Endodermal cell (in vitro differentiated cells): ENCODE measurements at regions not wholly inside any gene's neighbourhood (a gene's known extent, or its start where the extent isn't known, plus 50 kb on each side); places are given as distances from the start of the nearest gene placed in this dataset.
A peak's percentile ranks its signal among the peaks of the same experiment; 100 is the strongest.

ENCODE experiments used
- DNase-seq: peaks from one replicate; pipeline ENCODE4 v3.0.0-alpha.2; 2017
- H3K27ac ChIP-seq: 2 replicates; pipeline ENCODE4 v1.5.1; 2013; ENCODE audit warnings: mild to moderate bottlenecking, low read depth, low read length, moderate library complexity
- H3K27me3 ChIP-seq: 2 replicates; pipeline ENCODE4 v1.6.1; 2013; ENCODE audit warnings: mild to moderate bottlenecking, low read length, moderate library complexity; ENCODE audit not compliant: insufficient read depth, control insufficient read depth, poor library complexity, severe bottlenecking
- H3K36me3 ChIP-seq: 2 replicates; pipeline ENCODE4 v1.7.0; 2013; ENCODE audit warnings: mild to moderate bottlenecking, low read length, moderate library complexity; ENCODE audit not compliant: control insufficient read depth, insufficient read depth
- H3K4me1 ChIP-seq: one replicate; pipeline ENCODE4 v1.7.0; 2013; ENCODE audit warnings: low read length; ENCODE audit not compliant: control insufficient read depth, insufficient read depth
- H3K4me3 ChIP-seq: 2 replicates; pipeline ENCODE4 v1.5.1; 2013; ENCODE audit warnings: mild to moderate bottlenecking, low read length, moderate library complexity
- H3K9ac ChIP-seq: 2 replicates; pipeline ENCODE4 v1.6.1; 2013; ENCODE audit warnings: mild to moderate bottlenecking, low read length, moderate library complexity; ENCODE audit not compliant: poor library complexity, severe bottlenecking; ENCODE audit errors: extremely low read depth
- H3K9me3 ChIP-seq: 2 replicates; pipeline ENCODE4 v1.6.1; 2013; ENCODE audit warnings: mild to moderate bottlenecking, low read length, moderate library complexity; ENCODE audit not compliant: control insufficient read depth
- H3K27ac Mint-ChIP-seq: 2 replicates; pipeline ENCODE4 v1.8.0; 2020; ENCODE audit warnings: mixed read lengths
- H3K27me3 Mint-ChIP-seq: 2 replicates; pipeline ENCODE4 v1.8.0; 2021; ENCODE audit warnings: mild to moderate bottlenecking, mixed read lengths; ENCODE audit not compliant: insufficient read depth
- H3K36me3 Mint-ChIP-seq: 2 replicates; pipeline ENCODE4 v1.8.0; 2020; ENCODE audit warnings: low read depth, mixed read lengths
- H3K4me1 Mint-ChIP-seq: 2 replicates; pipeline ENCODE4 v1.8.0; 2020; ENCODE audit warnings: mixed read lengths
- H3K4me3 Mint-ChIP-seq: 2 replicates; pipeline ENCODE4 v1.8.0; 2020; ENCODE audit warnings: mild to moderate bottlenecking, moderate library complexity, mixed read lengths
- H3K9me3 Mint-ChIP-seq: 2 replicates; pipeline ENCODE4 v1.8.0; 2020; ENCODE audit warnings: mild to moderate bottlenecking, mixed read lengths
- CTCF ChIP-seq: fragments of 200-600 bp; sonication (generic); conservative IDR thresholded peaks from 2 replicates; pipeline ENCODE4 v1.5.0; 2021; ENCODE audit warnings: antibody characterized with exemption, mild to moderate bottlenecking
- WGBS, 2 experiments: methylation state at CpG; one replicate each; pipeline versions ENCODE4 v1.1.5 to v1.1.7; 2013; ENCODE audit warnings: missing lambda C conversion rate in 2 of 2, mixed read lengths in 1 of 2; ENCODE audit not compliant: insufficient coverage in 1 of 2, insufficient read length in 1 of 2; 5-methylcytosine and 5-hydroxymethylcytosine counted together

GRCh38 chr10:57905010-57905409 is 362.7 kb downstream of the IPMK start:
- 86 to 90% methylated on average over 2 of the region's 2 CpGs for WGBS, 2 experiments
- no peak overlapping the region for H3K27ac ChIP-seq
- H3K9me3 ChIP-seq = peaks cover 4% of the 10 kb centered on the region
- H3K36me3 ChIP-seq = no peaks in the 10 kb centered on the region
- Mint-ChIP-seq H3K27me3 (no peaks in the 10 kb centered on the region), H3K4me3 (no peak overlapping the region), H3K36me3 (no peaks in the 10 kb centered on the region), H3K27ac (no peak overlapping the region), H3K4me1 (no peaks in the 10 kb centered on the region), H3K9me3 (peaks cover 3% of the 10 kb centered on the region)
- H3K4me1 ChIP-seq = no peaks in the 10 kb centered on the region
- no peaks in the 10 kb centered on the region for H3K27me3 ChIP-seq
- H3K9ac ChIP-seq = no peak overlapping the region
- no peak overlapping the region for H3K4me3 ChIP-seq
- TF ChIP-seq CTCF = no peak
- no peak for DNase-seq

- 89 to 97% methylated on average over 1 to 4 of the region's 4 CpGs for WGBS, 2 experiments
- peak; percentile 63 for DNase-seq
- no peaks in the 10 kb centered on the region for H3K36me3 ChIP-seq
- Mint-ChIP-seq H3K27me3 (no peaks in the 10 kb centered on the region), H3K4me1 (peaks cover 3% of the 10 kb centered on the region), H3K27ac (no peak overlapping the region), H3K9me3 (peaks cover 32% of the 10 kb centered on the region), H3K4me3 (no peak overlapping the region), H3K36me3 (peaks cover 2% of the 10 kb centered on the region)
- no peak overlapping the region for H3K27ac ChIP-seq
- H3K4me3 ChIP-seq = no peak overlapping the region
- H3K9ac ChIP-seq = no peak overlapping the region
- no peaks in the 10 kb centered on the region for H3K27me3 ChIP-seq
- peaks cover 14% of the 10 kb centered on the region for H3K9me3 ChIP-seq
- no peaks in the 10 kb centered on the region for H3K4me1 ChIP-seq
- TF ChIP-seq CTCF = no peak
Observed at GRCh38 chr10:57898231-57898630, 369.5 kb downstream of the IPMK start.

- H3K36me3 Mint-ChIP-seq = peaks cover 2% of the 10 kb centered on the region
Observed at GRCh38 chr10:57897611-57898010, 370.1 kb downstream of the IPMK start.

More at GRCh38 chr10:57897611-57898010, 370.1 kb downstream of the IPMK start:
- peaks cover 18% of the 10 kb centered on the region for H3K9me3 ChIP-seq
- H3K4me1 ChIP-seq = no peaks in the 10 kb centered on the region
- H3K4me3 Mint-ChIP-seq = no peak overlapping the region
- WGBS, 2 experiments = 91 to 100% methylated on average over 3 to 6 of the region's 6 CpGs
- H3K27me3 ChIP-seq = no peaks in the 10 kb centered on the region
- no peak for DNase-seq
- H3K27me3 Mint-ChIP-seq = no peaks in the 10 kb centered on the region
- H3K27ac Mint-ChIP-seq = no peak overlapping the region
- no peak overlapping the region for H3K4me3 ChIP-seq
- no peaks in the 10 kb centered on the region for H3K36me3 ChIP-seq
- H3K9me3 Mint-ChIP-seq = peaks cover 34% of the 10 kb centered on the region
- no peak for TF ChIP-seq CTCF
- peaks cover 6% of the 10 kb centered on the region for H3K4me1 Mint-ChIP-seq
- no peak overlapping the region for H3K27ac ChIP-seq
- H3K9ac ChIP-seq = no peak overlapping the region
